Stimulated activated naive CD8-positive, alpha-beta T cell treated with anti-CD3 and anti-CD28 coated beads, Interleukin-15, amount 100 ng/mL, for 72 hours (primary cell): ENCODE measurements at regions not wholly inside any gene's neighbourhood (a gene's known extent, or its start where the extent isn't known, plus 50 kb on each side); places are given as distances from the start of the nearest gene placed in this dataset.

ENCODE experiments used
- ATAC-seq: fragments of 150-1000 bp; cut with Tn5 transposase; 2 replicates; pipeline ENCODE4 v1.10.0; 2021; ENCODE audit warnings: mild to moderate bottlenecking, moderate library complexity
- DNase-seq, 2 donors: peaks; one replicate each; pipeline ENCODE4 v3.0.0; 2021 to 2022
- H3K27ac Mint-ChIP-seq, 2 donors: one replicate each; pipeline ENCODE4 v1.8.0; 2022; ENCODE audit warnings: mild to moderate bottlenecking in 2 of 2, mixed read lengths in 2 of 2, moderate library complexity in 2 of 2
- H3K27me3 Mint-ChIP-seq: one replicate; pipeline ENCODE4 v1.8.0; 2022; ENCODE audit warnings: mixed read lengths
- H3K4me1 Mint-ChIP-seq: one replicate; pipeline ENCODE4 v1.8.0; 2022; ENCODE audit warnings: mild to moderate bottlenecking, mixed read lengths
- H3K4me3 Mint-ChIP-seq, 2 donors: one replicate each; pipeline ENCODE4 v1.8.0; 2022; ENCODE audit warnings: mild to moderate bottlenecking in 2 of 2, mixed read lengths in 2 of 2, moderate library complexity in 1 of 2
- H3K9me3 Mint-ChIP-seq, 2 donors: one replicate each; pipeline ENCODE4 v1.8.0; 2022; ENCODE audit warnings: mixed read lengths in 2 of 2

GRCh38 chr7:54109501-54109900, 432.7 kb upstream of the VSTM2A start:
- Mint-ChIP-seq H3K4me3 (no peak overlapping the region), H3K9me3 (peaks cover 0 to 17% of the 10 kb centered on the region in 2 donors), H3K27ac (peak overlapping the region in 1 of 2 donors; percentile 25), H3K4me1 (no peaks in the 10 kb centered on the region), H3K27me3 (no peaks in the 10 kb centered on the region)
- no peak for DNase-seq
- no peak for ATAC-seq

GRCh38 chr7:54111814-54112511, 430.2 kb upstream of the VSTM2A start:
- Mint-ChIP-seq H3K27me3 (no peaks in the 10 kb centered on the region), H3K27ac (no peak overlapping the region), H3K9me3 (peaks cover 0 to 25% of the 10 kb centered on the region in 2 donors), H3K4me3 (no peak overlapping the region), H3K4me1 (no peaks in the 10 kb centered on the region)
- DNase-seq (no peak), ATAC-seq (no peak)

GRCh38 chr7:54112567-54112966, 429.6 kb upstream of the VSTM2A start:
- ATAC-seq (no peak), DNase-seq (no peak)
- Mint-ChIP-seq H3K9me3 (peaks cover 5 to 25% of the 10 kb centered on the region in 2 donors), H3K27me3 (no peaks in the 10 kb centered on the region), H3K4me1 (no peaks in the 10 kb centered on the region), H3K27ac (no peak overlapping the region), H3K4me3 (no peak overlapping the region)

GRCh38 chr7:54115028-54115763, 427.0 kb upstream of the VSTM2A start:
- ATAC-seq (no peak), DNase-seq (no peak)
- Mint-ChIP-seq H3K27ac (no peak overlapping the region), H3K4me3 (no peak overlapping the region), H3K4me1 (no peaks in the 10 kb centered on the region), H3K27me3 (no peaks in the 10 kb centered on the region), H3K9me3 (peaks cover 10 to 25% of the 10 kb centered on the region in 2 donors)

GRCh38 chr7:54116956-54117355, 425.2 kb upstream of the VSTM2A start:
- no peaks in the 10 kb centered on the region for H3K4me1 Mint-ChIP-seq
- H3K4me3 Mint-ChIP-seq: no peak overlapping the region
- no peak for ATAC-seq
- DNase-seq: no peak
- H3K27ac Mint-ChIP-seq: no peak overlapping the region
- H3K9me3 Mint-ChIP-seq: peaks cover 13 to 14% of the 10 kb centered on the region in 2 donors
- no peaks in the 10 kb centered on the region for H3K27me3 Mint-ChIP-seq

- Mint-ChIP-seq H3K27ac (no peak overlapping the region), H3K9me3 (peaks cover 26 to 48% of the 10 kb centered on the region in 2 donors), H3K27me3 (no peaks in the 10 kb centered on the region), H3K4me3 (no peak overlapping the region), H3K4me1 (no peaks in the 10 kb centered on the region)
- no peak for DNase-seq
- ATAC-seq: no peak
Measured at GRCh38 chr7:54129035-54129434, 413.1 kb upstream of the VSTM2A start.

GRCh38 chr7:54141576-54141975, 400.6 kb upstream of the VSTM2A start:
- Mint-ChIP-seq H3K4me1 (no peaks in the 10 kb centered on the region), H3K9me3 (peaks cover 10 to 35% of the 10 kb centered on the region in 2 donors), H3K4me3 (no peak overlapping the region), H3K27me3 (no peaks in the 10 kb centered on the region), H3K27ac (no peak overlapping the region)
- no peak for DNase-seq
- no peak for ATAC-seq

GRCh38 chr7:54145716-54146115, 396.5 kb upstream of the VSTM2A start:
- Mint-ChIP-seq H3K4me3 (no peak overlapping the region), H3K27ac (no peak overlapping the region), H3K9me3 (peaks cover 13 to 46% of the 10 kb centered on the region in 2 donors), H3K4me1 (no peaks in the 10 kb centered on the region), H3K27me3 (no peaks in the 10 kb centered on the region)
- DNase-seq: no peak
- no peak for ATAC-seq

GRCh38 chr7:54153462-54153861, 388.7 kb upstream of the VSTM2A start:
- no peak for DNase-seq
- H3K27ac Mint-ChIP-seq: no peak overlapping the region
- ATAC-seq: no peak
- H3K4me1 Mint-ChIP-seq: no peaks in the 10 kb centered on the region
- H3K4me3 Mint-ChIP-seq: no peak overlapping the region
- H3K27me3 Mint-ChIP-seq: no peaks in the 10 kb centered on the region
- H3K9me3 Mint-ChIP-seq: peaks cover 21 to 27% of the 10 kb centered on the region in 2 donors

GRCh38 chr7:54159088-54159487, 383.1 kb upstream of the VSTM2A start:
- Mint-ChIP-seq H3K4me1 (no peaks in the 10 kb centered on the region), H3K27ac (no peak overlapping the region), H3K27me3 (no peaks in the 10 kb centered on the region), H3K4me3 (no peak overlapping the region), H3K9me3 (peaks cover 3 to 27% of the 10 kb centered on the region in 2 donors)
- no peak for ATAC-seq
- no peak for DNase-seq

- Mint-ChIP-seq H3K27me3 (no peaks in the 10 kb centered on the region), H3K4me3 (no peak overlapping the region), H3K27ac (no peak overlapping the region), H3K9me3 (peaks cover 3 to 23% of the 10 kb centered on the region in 2 donors), H3K4me1 (no peaks in the 10 kb centered on the region)
- ATAC-seq (no peak), DNase-seq (no peak)
Measured at GRCh38 chr7:54161621-54162020, 380.6 kb upstream of the VSTM2A start.

GRCh38 chr7:54166419-54166818, 375.8 kb upstream of the VSTM2A start:
- DNase-seq (no peak), ATAC-seq (no peak)
- Mint-ChIP-seq H3K27me3 (no peaks in the 10 kb centered on the region), H3K4me3 (no peak overlapping the region), H3K4me1 (no peaks in the 10 kb centered on the region), H3K9me3 (peaks cover 10 to 15% of the 10 kb centered on the region in 2 donors), H3K27ac (no peak overlapping the region)

GRCh38 chr7:54179321-54180029, 362.7 kb upstream of the VSTM2A start:
- Mint-ChIP-seq H3K9me3 (peaks cover 29 to 45% of the 10 kb centered on the region in 2 donors), H3K27ac (no peak overlapping the region), H3K27me3 (no peaks in the 10 kb centered on the region), H3K4me1 (no peaks in the 10 kb centered on the region), H3K4me3 (no peak overlapping the region)
- DNase-seq (no peak), ATAC-seq (no peak)

- no peaks in the 10 kb centered on the region for H3K4me1 Mint-ChIP-seq
- peaks cover 29 to 52% of the 10 kb centered on the region in 2 donors for H3K9me3 Mint-ChIP-seq
- H3K27ac Mint-ChIP-seq: no peak overlapping the region
- no peak for DNase-seq
- H3K4me3 Mint-ChIP-seq: no peak overlapping the region
- ATAC-seq: no peak
- H3K27me3 Mint-ChIP-seq: no peaks in the 10 kb centered on the region
Measured at GRCh38 chr7:54180796-54181195, 361.4 kb upstream of the VSTM2A start.

GRCh38 chr7:54183055-54183454, 359.1 kb upstream of the VSTM2A start:
- Mint-ChIP-seq H3K27me3 (no peaks in the 10 kb centered on the region), H3K4me1 (no peaks in the 10 kb centered on the region)
- no peak for DNase-seq

GRCh38 chr7:54186336-54186735, 355.8 kb upstream of the VSTM2A start:
- H3K9me3 Mint-ChIP-seq: peaks cover 23 to 42% of the 10 kb centered on the region in 2 donors
- H3K4me1 Mint-ChIP-seq: no peaks in the 10 kb centered on the region

More at GRCh38 chr7:54183055-54183454, 359.1 kb upstream of the VSTM2A start:
- Mint-ChIP-seq H3K9me3 (peaks cover 29 to 53% of the 10 kb centered on the region in 2 donors), H3K4me3 (no peak overlapping the region), H3K27ac (no peak overlapping the region)
- ATAC-seq: no peak

More at GRCh38 chr7:54186336-54186735, 355.8 kb upstream of the VSTM2A start:
- Mint-ChIP-seq H3K27ac (no peak overlapping the region), H3K4me3 (no peak overlapping the region), H3K27me3 (no peaks in the 10 kb centered on the region)
- no peak for DNase-seq
- ATAC-seq: no peak
